Gastrocnemius medialis (tissue), 4 donors: ENCODE measurements at regions not wholly inside any gene's neighbourhood (a gene's known extent, or its start where the extent isn't known, plus 50 kb on each side); places are given as distances from the start of the nearest gene placed in this dataset.

ENCODE experiments used
- POLR2A ChIP-seq, 2 donors: fragments of 450-650 bp; IDR thresholded peaks; one replicate each; pipeline ENCODE4 v1.6.1; 2017; ENCODE audit warnings: antibody characterized with exemption in 2 of 2, mild to moderate bottlenecking in 2 of 2, moderate library complexity in 2 of 2
- TF ChIP-seq, protein P1 (sequence below), 5 experiments: fragments of 450-650 bp in 3 of 5; fragments of 200-600 bp in 2 of 5; sonication (generic) in 2 of 5; IDR thresholded peaks in 4 of 5; conservative IDR thresholded peaks in 1 of 5; 1 replicate in 4 of 5; 2 replicates in 1 of 5; pipeline ENCODE4 v1.5.1; 2016 to 2019; ENCODE audit warnings: antibody characterized with exemption in 5 of 5, mild to moderate bottlenecking in 3 of 5, moderate library complexity in 3 of 5

- TF ChIP-seq, protein P1, sequence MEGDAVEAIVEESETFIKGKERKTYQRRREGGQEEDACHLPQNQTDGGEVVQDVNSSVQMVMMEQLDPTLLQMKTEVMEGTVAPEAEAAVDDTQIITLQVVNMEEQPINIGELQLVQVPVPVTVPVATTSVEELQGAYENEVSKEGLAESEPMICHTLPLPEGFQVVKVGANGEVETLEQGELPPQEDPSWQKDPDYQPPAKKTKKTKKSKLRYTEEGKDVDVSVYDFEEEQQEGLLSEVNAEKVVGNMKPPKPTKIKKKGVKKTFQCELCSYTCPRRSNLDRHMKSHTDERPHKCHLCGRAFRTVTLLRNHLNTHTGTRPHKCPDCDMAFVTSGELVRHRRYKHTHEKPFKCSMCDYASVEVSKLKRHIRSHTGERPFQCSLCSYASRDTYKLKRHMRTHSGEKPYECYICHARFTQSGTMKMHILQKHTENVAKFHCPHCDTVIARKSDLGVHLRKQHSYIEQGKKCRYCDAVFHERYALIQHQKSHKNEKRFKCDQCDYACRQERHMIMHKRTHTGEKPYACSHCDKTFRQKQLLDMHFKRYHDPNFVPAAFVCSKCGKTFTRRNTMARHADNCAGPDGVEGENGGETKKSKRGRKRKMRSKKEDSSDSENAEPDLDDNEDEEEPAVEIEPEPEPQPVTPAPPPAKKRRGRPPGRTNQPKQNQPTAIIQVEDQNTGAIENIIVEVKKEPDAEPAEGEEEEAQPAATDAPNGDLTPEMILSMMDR (IDR thresholded peaks at IDR 0.05 in 4 of 5, conservative IDR thresholded peaks at IDR 0.05 in 1 of 5) = no peak
- no peak for TF ChIP-seq POLR2A (IDR thresholded peaks at IDR 0.05)
These were observed 59.6 kb upstream of the LYZL1 start for GRCh38 chr10:29229258-29229705.
